ENCODE measurements at regions not wholly inside any gene's neighbourhood (a gene's known extent, or its start where the extent isn't known, plus 50 kb on each side); places are given as distances from the start of the nearest gene placed in this dataset.

GRCh38 chr15:87799838-87800237, 456.7 kb downstream of the NTRK3 start:
- no peak overlapping the region for H3K4me2 ChIP-seq

GRCh38 chr15:87799428-87799827, 457.1 kb downstream of the NTRK3 start:
- Histone ChIP-seq H2AFZ (no peak overlapping the region), H3K27ac (ENCODE audit: low read depth) (no peak overlapping the region), H3K36me3 (ENCODE audit: insufficient read depth) (no peaks in the 10 kb centered on the region), H3K27me3 (ENCODE audit: insufficient read depth) (no peaks in the 10 kb centered on the region), H4K20me1 (replicated peaks; ENCODE audit: insufficient read depth) (no peaks in the 10 kb centered on the region), H3K4me3 (no peak overlapping the region), H3K4me1 (ENCODE audit: insufficient read depth) (no peaks in the 10 kb centered on the region), H3K9me2 (ENCODE audit: insufficient read depth) (peaks cover 8% of the 10 kb centered on the region; the same call in 1 of the 2 replicates), H3K4me2 (no peak overlapping the region), H3F3A (replicated peaks; ENCODE audit: low read depth) (no peaks in the 10 kb centered on the region), H3K79me2 (replicated peaks; ENCODE audit: insufficient read depth) (no peaks in the 10 kb centered on the region)
- no peaks in the 10 kb centered on the region for H3K36me3 Mint-ChIP-seq (ENCODE audit: low read depth)
- H3K27ac Mint-ChIP-seq, result no peak overlapping the region
- ATAC-seq (no peak), DNase-seq (ENCODE audit: low spot score) (no peak)
- no peaks in the 10 kb centered on the region for H3K27me3 Mint-ChIP-seq (ENCODE audit: insufficient read depth, low read depth, poor library complexity)
- no peaks in the 10 kb centered on the region for H3K9me3 Mint-ChIP-seq
- TF ChIP-seq NANOG (IDR thresholded peaks at IDR 0.05; ENCODE audit: borderline replicate concordance) (no peak), STAT1 (IDR thresholded peaks at IDR 0.05; ENCODE audit: unreplicated experiment) (no peak), CTCF (conservative IDR thresholded peaks at IDR 0.05; ENCODE audit: low read depth in 2 of 2) (no peak), POLR2AphosphoS5 (IDR thresholded peaks at IDR 0.05; ENCODE audit: low read depth) (no peak), EZH2phosphoT487 (IDR thresholded peaks at IDR 0.05; ENCODE audit: unreplicated experiment) (no peak), JUNB (IDR thresholded peaks at IDR 0.05; ENCODE audit: unreplicated experiment) (no peak), EZH2 (IDR thresholded peaks at IDR 0.05; ENCODE audit: low read depth, unreplicated experiment) (no peak), ZNF331 (CRISPR knock-in tag; IDR thresholded peaks at IDR 0.05; ENCODE audit: low read depth) (no peak), ETS1 (IDR thresholded peaks at IDR 0.05) (no peak), CREB1 (CRISPR knock-in tag; IDR thresholded peaks at IDR 0.05; ENCODE audit: low read depth) (no peak)
- no peaks in the 10 kb centered on the region for H3K4me1 Mint-ChIP-seq
- H3K4me3 Mint-ChIP-seq, result no peak overlapping the region

More at GRCh38 chr15:87799838-87800237, 456.7 kb downstream of the NTRK3 start:
- H3K9me2 ChIP-seq (ENCODE audit: insufficient read depth), result peaks cover 8% of the 10 kb centered on the region; the same call in 1 of the 2 replicates
- H3K27me3 Mint-ChIP-seq (ENCODE audit: insufficient read depth, low read depth, poor library complexity), result no peaks in the 10 kb centered on the region
- H3K79me2 ChIP-seq (replicated peaks; ENCODE audit: insufficient read depth), result no peaks in the 10 kb centered on the region
- no peaks in the 10 kb centered on the region for H3K4me1 ChIP-seq (ENCODE audit: insufficient read depth)
- H3F3A ChIP-seq (replicated peaks; ENCODE audit: low read depth), result no peaks in the 10 kb centered on the region
- H3K36me3 ChIP-seq (ENCODE audit: insufficient read depth), result no peaks in the 10 kb centered on the region
- DNase-seq (ENCODE audit: low spot score) (no peak), ATAC-seq (no peak)
- H3K36me3 Mint-ChIP-seq (ENCODE audit: low read depth), result no peaks in the 10 kb centered on the region
- H4K20me1 ChIP-seq (replicated peaks; ENCODE audit: insufficient read depth), result no peaks in the 10 kb centered on the region
- no peak overlapping the region for H2AFZ ChIP-seq
- TF ChIP-seq ZNF114 (CRISPR knock-in tag; IDR thresholded peaks at IDR 0.05) (no peak), NANOG (IDR thresholded peaks at IDR 0.05; ENCODE audit: borderline replicate concordance) (no peak)
- no peaks in the 10 kb centered on the region for H3K4me1 Mint-ChIP-seq
- no peak overlapping the region for H3K4me3 ChIP-seq
- H3K27me3 ChIP-seq (ENCODE audit: insufficient read depth), result no peaks in the 10 kb centered on the region
- H3K27ac Mint-ChIP-seq, result no peak overlapping the region
- no peak overlapping the region for H3K27ac ChIP-seq (ENCODE audit: low read depth)
- no peaks in the 10 kb centered on the region for H3K9me3 Mint-ChIP-seq
- no peak overlapping the region for H3K4me3 Mint-ChIP-seq
